Suprapubic skin (tissue), 4 donors: ENCODE measurements at regions not wholly inside any gene's neighbourhood (a gene's known extent, or its start where the extent isn't known, plus 50 kb on each side); places are given as distances from the start of the nearest gene placed in this dataset.

ENCODE experiments used
- DNase-seq, 2 donors: peaks; one replicate each; pipeline ENCODE4 v3.0.0-alpha.2; 2019; ENCODE audit warnings: low spot score in 2 of 2
- H3K27ac ChIP-seq: fragments of 200-600 bp; sonication (generic); one replicate; pipeline ENCODE4 v1.5.1; 2019
- H3K27me3 ChIP-seq: fragments of 200-600 bp; sonication (generic); one replicate; pipeline ENCODE4 v1.5.1; 2019
- H3K36me3 ChIP-seq: fragments of 200-600 bp; sonication (generic); one replicate; pipeline ENCODE4 v1.5.1; 2019
- H3K4me1 ChIP-seq: fragments of 200-600 bp; sonication (generic); one replicate; pipeline ENCODE4 v1.5.1; 2019
- H3K4me3 ChIP-seq: fragments of 200-600 bp; sonication (generic); one replicate; pipeline ENCODE4 v1.5.1; 2019; ENCODE audit warnings: mild to moderate bottlenecking
- H3K9me3 ChIP-seq: fragments of 200-600 bp; sonication (generic); one replicate; pipeline ENCODE4 v1.5.1; 2019
- EP300 ChIP-seq: sonication (generic); formaldehyde crosslinking; IDR thresholded peaks from one replicate; pipeline ENCODE4 v1.6.1; 2017; ENCODE audit warnings: antibody characterized with exemption
- POLR2A ChIP-seq, 2 donors: fragments of 450-650 bp; IDR thresholded peaks; one replicate each; pipeline ENCODE4 v1.6.1; 2017; ENCODE audit warnings: antibody characterized with exemption in 2 of 2, mild to moderate bottlenecking in 2 of 2, moderate library complexity in 2 of 2
- POLR2AphosphoS5 ChIP-seq, 3 donors: sonication (generic); formaldehyde crosslinking; IDR thresholded peaks; one replicate each; pipeline ENCODE4 v1.6.1; 2017; ENCODE audit warnings: antibody characterized with exemption in 3 of 3
- WGBS: methylation state at CpG from one replicate; pipeline ENCODE4 v1.1.5; 2018; 5-methylcytosine and 5-hydroxymethylcytosine counted together
- TF ChIP-seq, protein P1 (sequence below), 2 donors: fragments of 200-600 bp in 1 of 2; fragments of 450-650 bp in 1 of 2; sonication (generic) in 1 of 2; IDR thresholded peaks; one replicate each; pipeline ENCODE4 v1.5.1; 2016 to 2019; ENCODE audit warnings: antibody characterized with exemption in 2 of 2, mild to moderate bottlenecking in 1 of 2, moderate library complexity in 1 of 2

DNA sequence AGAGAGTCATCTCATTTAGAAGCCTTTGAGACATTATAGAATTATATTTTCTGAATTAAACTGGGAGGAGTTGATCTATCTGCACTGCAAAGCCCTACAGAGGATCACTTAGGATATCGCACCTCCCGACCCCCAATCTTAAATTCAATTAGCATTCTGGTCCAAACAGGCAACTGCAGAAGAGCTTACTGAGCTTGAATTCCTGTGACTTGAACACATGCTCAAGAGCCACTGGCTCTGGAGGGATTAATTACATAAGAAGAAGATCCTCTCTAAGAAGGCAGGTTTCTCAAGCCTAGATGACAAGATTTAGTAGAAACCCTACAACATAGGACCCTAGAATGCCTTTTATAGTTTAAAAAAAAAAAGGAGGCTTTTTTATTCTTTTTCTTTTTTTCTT lies 548.9 kb downstream of the ARAP2 start:
- no peaks in the 10 kb centered on the region for H3K4me1 ChIP-seq
- H3K9me3 ChIP-seq, result no peaks in the 10 kb centered on the region
- no peak overlapping the region for H3K27ac ChIP-seq
- no peaks in the 10 kb centered on the region for H3K36me3 ChIP-seq
- no peak for DNase-seq
- no peak for TF ChIP-seq EP300
- TF ChIP-seq, protein P1, sequence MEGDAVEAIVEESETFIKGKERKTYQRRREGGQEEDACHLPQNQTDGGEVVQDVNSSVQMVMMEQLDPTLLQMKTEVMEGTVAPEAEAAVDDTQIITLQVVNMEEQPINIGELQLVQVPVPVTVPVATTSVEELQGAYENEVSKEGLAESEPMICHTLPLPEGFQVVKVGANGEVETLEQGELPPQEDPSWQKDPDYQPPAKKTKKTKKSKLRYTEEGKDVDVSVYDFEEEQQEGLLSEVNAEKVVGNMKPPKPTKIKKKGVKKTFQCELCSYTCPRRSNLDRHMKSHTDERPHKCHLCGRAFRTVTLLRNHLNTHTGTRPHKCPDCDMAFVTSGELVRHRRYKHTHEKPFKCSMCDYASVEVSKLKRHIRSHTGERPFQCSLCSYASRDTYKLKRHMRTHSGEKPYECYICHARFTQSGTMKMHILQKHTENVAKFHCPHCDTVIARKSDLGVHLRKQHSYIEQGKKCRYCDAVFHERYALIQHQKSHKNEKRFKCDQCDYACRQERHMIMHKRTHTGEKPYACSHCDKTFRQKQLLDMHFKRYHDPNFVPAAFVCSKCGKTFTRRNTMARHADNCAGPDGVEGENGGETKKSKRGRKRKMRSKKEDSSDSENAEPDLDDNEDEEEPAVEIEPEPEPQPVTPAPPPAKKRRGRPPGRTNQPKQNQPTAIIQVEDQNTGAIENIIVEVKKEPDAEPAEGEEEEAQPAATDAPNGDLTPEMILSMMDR (IDR thresholded peaks at IDR 0.05), result no peak
- no peak for TF ChIP-seq POLR2AphosphoS5 (IDR thresholded peaks at IDR 0.05)
- H3K4me3 ChIP-seq, result no peak overlapping the region
- WGBS, result 95% methylated on average over 2 of the region's 2 CpGs
- no peaks in the 10 kb centered on the region for H3K27me3 ChIP-seq

DNA sequence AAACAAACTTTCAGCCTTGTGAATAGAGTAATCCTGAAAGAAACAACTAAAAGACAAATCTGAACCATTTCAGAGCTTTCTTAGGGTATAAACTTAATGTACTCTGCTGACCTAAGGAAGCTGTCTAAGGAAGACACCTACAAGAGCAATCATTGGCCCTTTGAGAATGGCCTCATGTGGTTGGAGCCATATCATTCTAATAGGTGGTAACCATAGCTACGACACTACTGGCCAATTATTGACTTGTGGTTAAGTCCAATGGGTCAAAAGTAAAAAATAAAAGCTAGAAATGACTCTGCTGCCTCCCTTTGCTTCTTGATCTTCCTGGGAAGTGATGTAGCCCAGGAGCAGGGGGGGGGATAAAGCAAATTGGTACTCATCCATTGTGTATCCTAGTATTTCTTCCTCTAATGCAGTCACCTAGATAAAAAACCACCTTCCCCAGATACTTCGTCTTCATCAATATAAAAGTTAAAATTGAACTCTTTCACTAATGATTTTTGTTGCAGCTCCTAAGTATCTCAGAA lies 547.0 kb downstream of the ARAP2 start:
- Histone ChIP-seq H3K4me3 (no peak overlapping the region), H3K9me3 (no peaks in the 10 kb centered on the region), H3K4me1 (no peaks in the 10 kb centered on the region), H3K27me3 (no peaks in the 10 kb centered on the region), H3K36me3 (no peaks in the 10 kb centered on the region), H3K27ac (no peak overlapping the region)
- 83% methylated on average over 2 of the region's 2 CpGs for WGBS
- TF ChIP-seq POLR2A (IDR thresholded peaks at IDR 0.05) (no peak), EP300 (no peak), POLR2AphosphoS5 (IDR thresholded peaks at IDR 0.05) (no peak)
- TF ChIP-seq, protein P1 (IDR thresholded peaks at IDR 0.05), result no peak
- DNase-seq, result no peak

DNA sequence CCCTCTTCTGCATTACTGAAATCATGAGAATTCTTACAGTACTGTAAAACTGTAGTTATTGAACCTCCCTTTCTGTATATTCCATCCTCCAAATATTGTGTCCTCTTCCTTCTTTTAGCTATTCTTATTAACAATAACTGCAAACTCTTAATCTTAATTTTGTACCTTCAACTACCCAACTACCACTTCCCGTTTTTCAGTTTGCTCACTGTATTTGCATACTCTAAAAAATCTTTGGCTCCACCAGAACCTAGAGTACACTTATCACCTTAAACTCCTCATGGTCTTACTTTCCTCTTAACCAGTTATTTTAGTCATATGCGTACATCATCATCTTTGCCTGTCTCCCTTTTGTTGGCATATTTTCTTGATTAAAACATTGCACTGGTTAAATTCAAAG lies 543.7 kb downstream of the ARAP2 start:
- Histone ChIP-seq H3K27me3 (no peaks in the 10 kb centered on the region), H3K9me3 (no peaks in the 10 kb centered on the region), H3K27ac (no peak overlapping the region), H3K4me1 (no peaks in the 10 kb centered on the region), H3K36me3 (no peaks in the 10 kb centered on the region), H3K4me3 (no peak overlapping the region)
- TF ChIP-seq EP300, result no peak
- TF ChIP-seq POLR2A (IDR thresholded peaks at IDR 0.05), result no peak
- TF ChIP-seq, protein P1 (IDR thresholded peaks at IDR 0.05), result no peak
- TF ChIP-seq POLR2AphosphoS5 (IDR thresholded peaks at IDR 0.05), result no peak
- 91% methylated on average over 2 of the region's 2 CpGs for WGBS
- no peak for DNase-seq

DNA sequence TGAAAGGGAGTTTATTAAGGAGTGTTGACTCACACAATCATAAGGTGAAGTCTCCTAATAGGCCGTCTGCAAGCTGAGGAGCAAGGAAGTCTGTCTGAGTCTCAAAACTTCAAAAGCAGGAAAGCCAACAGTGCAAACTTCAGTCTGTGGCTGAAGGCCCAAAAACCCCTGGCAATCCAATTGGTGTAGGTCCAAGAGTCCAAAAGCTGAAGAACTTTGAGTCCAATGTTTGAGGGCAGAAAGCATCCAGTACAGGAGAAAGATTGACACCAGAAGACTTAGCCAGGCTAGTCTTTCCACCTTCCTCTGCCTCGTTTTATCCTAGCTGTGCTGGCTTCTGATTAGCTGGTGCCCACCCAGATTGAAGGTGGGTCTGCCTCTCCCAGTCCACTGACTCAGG lies 535.2 kb downstream of the ARAP2 start:
- Histone ChIP-seq H3K9me3 (peaks cover 19% of the 10 kb centered on the region), H3K4me3 (no peak overlapping the region), H3K4me1 (no peaks in the 10 kb centered on the region), H3K27ac (no peak overlapping the region), H3K27me3 (no peaks in the 10 kb centered on the region), H3K36me3 (no peaks in the 10 kb centered on the region)
- no peak for DNase-seq
- TF ChIP-seq, protein P1 (IDR thresholded peaks at IDR 0.05), result no peak
- WGBS, result 80% methylated on average over 2 of the region's 2 CpGs

DNA sequence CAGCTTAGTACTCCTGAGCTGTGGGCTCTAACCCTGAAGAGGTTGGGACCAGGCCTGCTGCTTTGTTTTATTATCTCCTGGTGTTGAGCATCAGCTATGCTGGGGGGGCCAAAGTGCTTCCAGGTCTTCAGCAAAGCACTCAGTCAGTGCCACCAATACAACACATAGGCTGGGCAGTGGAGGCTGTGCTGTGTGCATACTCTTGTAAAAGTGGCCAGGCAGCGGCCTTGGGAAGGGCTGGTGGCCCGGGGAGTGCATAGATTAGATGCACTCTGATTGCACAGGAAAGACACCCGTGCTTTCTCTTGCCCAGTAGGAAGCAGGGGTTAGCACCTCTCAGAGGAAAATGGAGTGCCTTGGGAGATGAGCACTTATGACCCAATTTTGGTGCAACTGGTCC lies 534.0 kb downstream of the ARAP2 start:
- H3K4me3 ChIP-seq, result no peak overlapping the region
- H3K4me1 ChIP-seq, result no peaks in the 10 kb centered on the region
- 97% methylated on average over 3 of the region's 3 CpGs for WGBS
- no peaks in the 10 kb centered on the region for H3K27me3 ChIP-seq
- H3K36me3 ChIP-seq, result no peaks in the 10 kb centered on the region
- TF ChIP-seq EP300 (no peak), POLR2A (IDR thresholded peaks at IDR 0.05) (no peak), POLR2AphosphoS5 (IDR thresholded peaks at IDR 0.05) (no peak)
- TF ChIP-seq, protein P1 (IDR thresholded peaks at IDR 0.05), result no peak
- DNase-seq, result no peak
- peaks cover 19% of the 10 kb centered on the region for H3K9me3 ChIP-seq
- H3K27ac ChIP-seq, result no peak overlapping the region
